CD4-positive, alpha-beta T cell (primary cell): ENCODE measurements at regions not wholly inside any gene's neighbourhood (a gene's known extent, or its start where the extent isn't known, plus 50 kb on each side); places are given as distances from the start of the nearest gene placed in this dataset.

ENCODE experiments used
- ATAC-seq: fragments of 200-7000 bp; cut with Tn5 transposase; one replicate; pipeline ENCODE4 v1.10.0; 2022; ENCODE audit warnings: mild to moderate bottlenecking; ENCODE audit not compliant: poor library complexity
- CTCF ChIA-PET: fragments of 350-600 bp; sonication (Branson Sonifier 250); formaldehyde crosslinking; loops from one replicate; lab custom pipeline; 2021; ENCODE audit warnings: antibody characterized with exemption, inconsistent platforms; lab: Charles Lee
- POLR2A ChIA-PET: fragments of 350-600 bp; sonication (Branson Sonifier 250); formaldehyde crosslinking; loops from one replicate; lab custom pipeline; 2021; ENCODE audit warnings: antibody characterized with exemption, inconsistent platforms; lab: Charles Lee
- DNase-seq, 14 experiments: peaks; one replicate each; pipeline ENCODE4 v3.0.0-alpha.2; 2013 to 2020; ENCODE audit warnings: mixed read lengths in 2 of 14
- H3K27ac ChIP-seq, 2 donors: one replicate each; pipeline versions ENCODE4 v1.5.1 to v1.7.0; 2013; ENCODE audit warnings: low read length in 2 of 2, low read depth in 1 of 2, mild to moderate bottlenecking in 1 of 2
- H3K27me3 ChIP-seq, 2 experiments: 1 replicate in 1 of 2; 2 replicates in 1 of 2; pipeline versions ENCODE4 v1.6.1 to v1.7.0; 2013; ENCODE audit warnings: low read length in 2 of 2, control low read depth in 1 of 2, mild to moderate bottlenecking in 1 of 2, moderate library complexity in 1 of 2; ENCODE audit not compliant: insufficient read depth in 2 of 2, control insufficient read depth in 1 of 2
- H3K36me3 ChIP-seq: one replicate; pipeline ENCODE4 v1.6.1; 2013; ENCODE audit warnings: low read length, control low read depth; ENCODE audit not compliant: insufficient read depth
- H3K4me1 ChIP-seq: one replicate; pipeline ENCODE4 v1.6.1; 2013; ENCODE audit warnings: low read length, control low read depth; ENCODE audit not compliant: insufficient read depth
- H3K4me3 ChIP-seq: one replicate; pipeline ENCODE4 v1.5.1; 2013; ENCODE audit warnings: mild to moderate bottlenecking, low read length, moderate library complexity
- H3K9me3 ChIP-seq, 2 experiments: 1 replicate in 1 of 2; 2 replicates in 1 of 2; pipeline versions ENCODE4 v1.6.1 to v1.7.0; 2013; ENCODE audit warnings: low read length in 2 of 2, mild to moderate bottlenecking in 2 of 2, control low read depth in 1 of 2, moderate library complexity in 1 of 2; ENCODE audit not compliant: control insufficient read depth in 1 of 2, insufficient read depth in 1 of 2
- H3K27ac Mint-ChIP-seq: one replicate; pipeline ENCODE4 v1.8.0; 2020; ENCODE audit warnings: mixed read lengths
- H3K27me3 Mint-ChIP-seq: one replicate; pipeline ENCODE4 v1.8.0; 2021; ENCODE audit warnings: mixed read lengths
- H3K36me3 Mint-ChIP-seq: one replicate; pipeline ENCODE4 v1.8.0; 2021; ENCODE audit warnings: low read depth, mixed read lengths
- H3K4me1 Mint-ChIP-seq: one replicate; pipeline ENCODE4 v1.8.0; 2021; ENCODE audit warnings: low read depth, mixed read lengths
- H3K4me3 Mint-ChIP-seq: one replicate; pipeline ENCODE4 v1.8.0; 2020; ENCODE audit warnings: mild to moderate bottlenecking, mixed read lengths
- H3K9me3 Mint-ChIP-seq: one replicate; pipeline ENCODE4 v1.8.0; 2020; ENCODE audit warnings: mixed read lengths
- CTCF ChIP-seq: fragments of 200-600 bp; IDR thresholded peaks from one replicate; pipeline ENCODE4 v1.8.0; 2022; ENCODE audit warnings: antibody characterized with exemption, mild to moderate bottlenecking
- intact Hi-C, 2 experiments: fragments of 100-400 bp; cut with DNase I in 1 of 2; cut with micrococcal nuclease in 1 of 2; formaldehyde crosslinking; loops; one replicate each; pipeline versions ENCODE4 v1.15.1 to v1.9.0; 2023 to 2025; cut with DNase I, micrococcal nuclease

GRCh38 chr1:218575856-218576255 lies 230.7 kb downstream of the TGFB2 start:
- H3K4me1 Mint-ChIP-seq = no peaks in the 10 kb centered on the region
- ATAC-seq (no peak), DNase-seq (no peak)
- Histone ChIP-seq H3K4me1 (no peaks in the 10 kb centered on the region), H3K4me3 (no peak overlapping the region), H3K27me3 (no peaks in the 10 kb centered on the region), H3K9me3 (no peaks in the 10 kb centered on the region), H3K36me3 (no peaks in the 10 kb centered on the region), H3K27ac (no peak overlapping the region)
- no peak for TF ChIP-seq CTCF
- H3K4me3 Mint-ChIP-seq = no peak overlapping the region
- no peak overlapping the region for H3K27ac Mint-ChIP-seq
- intact Hi-C loops = no loop called here
- CTCF ChIA-PET = no interaction called here
- no peaks in the 10 kb centered on the region for H3K9me3 Mint-ChIP-seq
- no peaks in the 10 kb centered on the region for H3K27me3 Mint-ChIP-seq
- no peaks in the 10 kb centered on the region for H3K36me3 Mint-ChIP-seq
- POLR2A ChIA-PET = no interaction called here

- DNase-seq (no peak), ATAC-seq (no peak)
- Mint-ChIP-seq H3K27me3 (no peaks in the 10 kb centered on the region), H3K4me1 (no peaks in the 10 kb centered on the region), H3K9me3 (peaks cover 5% of the 10 kb centered on the region), H3K27ac (no peak overlapping the region), H3K4me3 (no peak overlapping the region), H3K36me3 (no peaks in the 10 kb centered on the region)
- intact Hi-C loops = no loop called here
- H3K4me3 ChIP-seq = no peak overlapping the region
- ChIA-PET CTCF (no interaction called here), POLR2A (no interaction called here)
- no peaks in the 10 kb centered on the region for H3K36me3 ChIP-seq
- H3K4me1 ChIP-seq = no peaks in the 10 kb centered on the region
- no peaks in the 10 kb centered on the region for H3K27me3 ChIP-seq
- H3K27ac ChIP-seq = no peak overlapping the region
- TF ChIP-seq CTCF = no peak
- peaks cover 0 to 5% of the 10 kb centered on the region in 2 experiments for H3K9me3 ChIP-seq
Measured at GRCh38 chr1:218582646-218583045, 237.5 kb downstream of the TGFB2 start.

- H3K4me3 Mint-ChIP-seq = no peak overlapping the region
- Histone ChIP-seq H3K27ac (no peak overlapping the region), H3K4me3 (no peak overlapping the region), H3K9me3 (peaks cover 0 to 5% of the 10 kb centered on the region in 2 experiments), H3K27me3 (no peaks in the 10 kb centered on the region), H3K36me3 (no peaks in the 10 kb centered on the region), H3K4me1 (no peaks in the 10 kb centered on the region)
- ATAC-seq = no peak
- peaks cover 5% of the 10 kb centered on the region for H3K9me3 Mint-ChIP-seq
- no peaks in the 10 kb centered on the region for H3K27me3 Mint-ChIP-seq
- TF ChIP-seq CTCF = no peak
- CTCF ChIA-PET = no interaction called here
- H3K4me1 Mint-ChIP-seq = no peaks in the 10 kb centered on the region
- no peak for DNase-seq
- intact Hi-C loops = no loop called here
- no peak overlapping the region for H3K27ac Mint-ChIP-seq
- POLR2A ChIA-PET = no interaction called here
- H3K36me3 Mint-ChIP-seq = no peaks in the 10 kb centered on the region
Measured at GRCh38 chr1:218584418-218585155, 239.5 kb downstream of the TGFB2 start.
